ENCODE measurements at regions not wholly inside any gene's neighbourhood (a gene's known extent, or its start where the extent isn't known, plus 50 kb on each side); places are given as distances from the start of the nearest gene placed in this dataset.

DNA sequence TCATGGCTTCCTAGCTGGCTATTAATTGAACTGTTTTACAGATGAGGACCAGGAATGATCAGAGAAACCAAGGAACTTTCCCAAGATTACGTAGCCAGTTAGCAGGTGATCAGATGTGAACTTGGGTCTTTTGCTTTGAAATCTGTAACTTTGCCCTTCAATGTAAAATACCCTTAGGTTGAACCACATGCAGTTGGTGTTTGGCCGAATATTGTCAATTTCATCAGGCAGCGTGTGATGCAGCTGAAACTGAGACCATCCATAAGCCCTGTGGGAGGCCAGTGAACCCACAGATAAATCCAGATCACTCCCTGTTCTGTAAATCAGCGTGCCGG, 150.8 kb downstream of the ETS2 start:
- no TSS peak for BruUV-seq (replicated peaks)
- Histone ChIP-seq H2AFZ (ENCODE audit: low read depth, low read length) (no peak overlapping the region), H3K9ac (replicated peaks; ENCODE audit: extremely low read depth, insufficient read depth, low read length) (no peak overlapping the region), H3K4me1 (ENCODE audit: control insufficient read depth, extremely low read depth, insufficient read depth, low read length) (no peaks in the 10 kb centered on the region), H3K27me3 (ENCODE audit: control insufficient read depth in 2 of 2, insufficient read depth in 2 of 2, low read length in 2 of 2) (peaks cover 0 to 3% of the 10 kb centered on the region in 2 experiments), H3K79me2 (ENCODE audit: control insufficient read depth, insufficient read depth, low read length) (no peaks in the 10 kb centered on the region), H4K20me1 (replicated peaks; ENCODE audit: control insufficient read depth, extremely low read depth, insufficient read depth, low read length) (no peaks in the 10 kb centered on the region), H3K36me3 (ENCODE audit: control insufficient read depth in 2 of 2, extremely low read depth in 1 of 2, insufficient read depth in 2 of 2, low read length in 2 of 2) (no peaks in the 10 kb centered on the region), H3K4me3 (replicated peaks in 1 of 3; ENCODE audit: insufficient read depth in 1 of 3, low read depth in 1 of 3, low read length in 3 of 3) (no peak overlapping the region), H3K27ac (ENCODE audit: insufficient read depth, low read depth, low read length) (no peak overlapping the region), H3K4me2 (ENCODE audit: insufficient read depth, low read length) (no peak overlapping the region), H3K9me3 (replicated peaks; ENCODE audit: control insufficient read depth, insufficient read depth, low read length) (no peaks in the 10 kb centered on the region), H3K9me1 (replicated peaks; ENCODE audit: control insufficient read depth, extremely low read depth, insufficient read depth, low read length) (no peaks in the 10 kb centered on the region)
- intact Hi-C loops (cut with micrococcal nuclease) (no loop called here), dilution Hi-C loops (cut with MboI; ENCODE audit: extremely low pct_ligation_motif_present, low sequenced_read_pairs) (no loop called here)
- ChIA-PET CTCF (interaction anchor here (0.9 to 1.2 kb wide), 3 partner anchors 12 to 68 kb away, joined by 3 read pairs; no protein-coding TSS in a partner anchor), POLR2A (no interaction called here)
- no peak for TF ChIP-seq GATA2 (IDR thresholded peaks at IDR 0.05; ENCODE audit: insufficient read depth, insufficient read length, low read depth, low read length)
- no peak for TF ChIP-seq FOS (IDR thresholded peaks at IDR 0.05; ENCODE audit: borderline replicate concordance, insufficient read depth, low read length)
- TF ChIP-seq, protein P1, sequence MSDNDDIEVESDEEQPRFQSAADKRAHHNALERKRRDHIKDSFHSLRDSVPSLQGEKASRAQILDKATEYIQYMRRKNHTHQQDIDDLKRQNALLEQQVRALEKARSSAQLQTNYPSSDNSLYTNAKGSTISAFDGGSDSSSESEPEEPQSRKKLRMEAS (IDR thresholded peaks at IDR 0.05; ENCODE audit: insufficient read depth, insufficient read length) = no peak
- TF ChIP-seq POLR2AphosphoS5 (IDR thresholded peaks at IDR 0.05; ENCODE audit: insufficient read depth, low read depth, low read length) = no peak
- TF ChIP-seq EZH2 (IDR thresholded peaks at IDR 0.05; ENCODE audit: borderline replicate concordance, low read depth, low read length, severe bottlenecking) = no peak
- TF ChIP-seq MYC (IDR thresholded peaks at IDR 0.05; ENCODE audit: low read depth, low read length) = no peak
- TF ChIP-seq, protein P2, sequence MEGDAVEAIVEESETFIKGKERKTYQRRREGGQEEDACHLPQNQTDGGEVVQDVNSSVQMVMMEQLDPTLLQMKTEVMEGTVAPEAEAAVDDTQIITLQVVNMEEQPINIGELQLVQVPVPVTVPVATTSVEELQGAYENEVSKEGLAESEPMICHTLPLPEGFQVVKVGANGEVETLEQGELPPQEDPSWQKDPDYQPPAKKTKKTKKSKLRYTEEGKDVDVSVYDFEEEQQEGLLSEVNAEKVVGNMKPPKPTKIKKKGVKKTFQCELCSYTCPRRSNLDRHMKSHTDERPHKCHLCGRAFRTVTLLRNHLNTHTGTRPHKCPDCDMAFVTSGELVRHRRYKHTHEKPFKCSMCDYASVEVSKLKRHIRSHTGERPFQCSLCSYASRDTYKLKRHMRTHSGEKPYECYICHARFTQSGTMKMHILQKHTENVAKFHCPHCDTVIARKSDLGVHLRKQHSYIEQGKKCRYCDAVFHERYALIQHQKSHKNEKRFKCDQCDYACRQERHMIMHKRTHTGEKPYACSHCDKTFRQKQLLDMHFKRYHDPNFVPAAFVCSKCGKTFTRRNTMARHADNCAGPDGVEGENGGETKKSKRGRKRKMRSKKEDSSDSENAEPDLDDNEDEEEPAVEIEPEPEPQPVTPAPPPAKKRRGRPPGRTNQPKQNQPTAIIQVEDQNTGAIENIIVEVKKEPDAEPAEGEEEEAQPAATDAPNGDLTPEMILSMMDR (IDR thresholded peaks at IDR 0.05; ENCODE audit: extremely low read depth in 1 of 2, insufficient read depth in 1 of 2, low read depth in 1 of 2, low read length in 2 of 2) = no peak
- TF ChIP-seq POLR2A (IDR thresholded peaks at IDR 0.05; ENCODE audit: low read depth, low read length) = no peak
- TF ChIP-seq JUN (IDR thresholded peaks at IDR 0.05; ENCODE audit: borderline replicate concordance, insufficient read depth, insufficient read length, low read depth) = no peak
- no peak for DNase-seq (ENCODE audit: low read depth, low spot score)
- no peak for FAIRE-seq

All from endothelial cell of umbilical vein (primary cell).